ENCODE measurements at regions not wholly inside any gene's neighbourhood (a gene's known extent, or its start where the extent isn't known, plus 50 kb on each side); places are given as distances from the start of the nearest gene placed in this dataset.

DNA sequence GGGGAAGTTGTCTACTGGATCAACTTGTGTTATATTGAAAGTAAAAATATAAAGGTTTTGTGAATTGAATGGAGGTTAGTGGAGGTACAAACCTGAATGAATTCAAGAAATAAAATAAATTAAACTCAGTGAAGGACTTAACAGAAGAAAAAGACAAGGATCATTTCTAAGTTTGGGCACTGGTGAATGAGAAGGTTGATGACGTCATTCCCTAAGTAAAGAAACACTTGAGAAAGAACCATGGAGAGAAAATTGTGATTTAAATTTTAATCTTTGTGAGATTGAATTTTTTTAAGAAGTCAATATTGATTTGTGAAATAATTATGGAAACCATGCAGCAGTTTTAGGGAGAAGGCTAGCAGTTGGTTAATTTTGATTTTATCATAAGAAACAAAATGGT lies 900.3 kb upstream of the TYRP1 start:
- POLR2A ChIA-PET, result no interaction called here
- Mint-ChIP-seq H3K9me3 (no peaks in the 10 kb centered on the region), H3K27ac (no peak overlapping the region), H3K4me1 (no peaks in the 10 kb centered on the region), H3K4me3 (no peak overlapping the region), H3K27me3 (ENCODE audit: low read depth) (no peaks in the 10 kb centered on the region), H3K36me3 (no peaks in the 10 kb centered on the region)
- DNase-seq (ENCODE audit: low spot score) (no peak), ATAC-seq (no peak)
- TF ChIP-seq NR1H2 (CRISPR knock-in tag; IDR thresholded peaks at IDR 0.05), result no peak
- TF ChIP-seq, protein P1, sequence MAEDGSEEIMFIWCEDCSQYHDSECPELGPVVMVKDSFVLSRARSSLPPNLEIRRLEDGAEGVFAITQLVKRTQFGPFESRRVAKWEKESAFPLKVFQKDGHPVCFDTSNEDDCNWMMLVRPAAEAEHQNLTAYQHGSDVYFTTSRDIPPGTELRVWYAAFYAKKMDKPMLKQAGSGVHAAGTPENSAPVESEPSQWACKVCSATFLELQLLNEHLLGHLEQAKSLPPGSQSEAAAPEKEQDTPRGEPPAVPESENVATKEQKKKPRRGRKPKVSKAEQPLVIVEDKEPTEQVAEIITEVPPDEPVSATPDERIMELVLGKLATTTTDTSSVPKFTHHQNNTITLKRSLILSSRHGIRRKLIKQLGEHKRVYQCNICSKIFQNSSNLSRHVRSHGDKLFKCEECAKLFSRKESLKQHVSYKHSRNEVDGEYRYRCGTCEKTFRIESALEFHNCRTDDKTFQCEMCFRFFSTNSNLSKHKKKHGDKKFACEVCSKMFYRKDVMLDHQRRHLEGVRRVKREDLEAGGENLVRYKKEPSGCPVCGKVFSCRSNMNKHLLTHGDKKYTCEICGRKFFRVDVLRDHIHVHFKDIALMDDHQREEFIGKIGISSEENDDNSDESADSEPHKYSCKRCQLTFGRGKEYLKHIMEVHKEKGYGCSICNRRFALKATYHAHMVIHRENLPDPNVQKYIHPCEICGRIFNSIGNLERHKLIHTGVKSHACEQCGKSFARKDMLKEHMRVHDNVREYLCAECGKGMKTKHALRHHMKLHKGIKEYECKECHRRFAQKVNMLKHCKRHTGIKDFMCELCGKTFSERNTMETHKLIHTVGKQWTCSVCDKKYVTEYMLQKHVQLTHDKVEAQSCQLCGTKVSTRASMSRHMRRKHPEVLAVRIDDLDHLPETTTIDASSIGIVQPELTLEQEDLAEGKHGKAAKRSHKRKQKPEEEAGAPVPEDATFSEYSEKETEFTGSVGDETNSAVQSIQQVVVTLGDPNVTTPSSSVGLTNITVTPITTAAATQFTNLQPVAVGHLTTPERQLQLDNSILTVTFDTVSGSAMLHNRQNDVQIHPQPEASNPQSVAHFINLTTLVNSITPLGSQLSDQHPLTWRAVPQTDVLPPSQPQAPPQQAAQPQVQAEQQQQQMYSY (CRISPR knock-in tag; IDR thresholded peaks at IDR 0.05), result no peak
- TF ChIP-seq, protein P2, sequence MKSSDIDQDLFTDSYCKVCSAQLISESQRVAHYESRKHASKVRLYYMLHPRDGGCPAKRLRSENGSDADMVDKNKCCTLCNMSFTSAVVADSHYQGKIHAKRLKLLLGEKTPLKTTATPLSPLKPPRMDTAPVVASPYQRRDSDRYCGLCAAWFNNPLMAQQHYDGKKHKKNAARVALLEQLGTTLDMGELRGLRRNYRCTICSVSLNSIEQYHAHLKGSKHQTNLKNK (CRISPR knock-in tag; IDR thresholded peaks at IDR 0.05), result no peak
- CTCF ChIA-PET, result no interaction called here

DNA sequence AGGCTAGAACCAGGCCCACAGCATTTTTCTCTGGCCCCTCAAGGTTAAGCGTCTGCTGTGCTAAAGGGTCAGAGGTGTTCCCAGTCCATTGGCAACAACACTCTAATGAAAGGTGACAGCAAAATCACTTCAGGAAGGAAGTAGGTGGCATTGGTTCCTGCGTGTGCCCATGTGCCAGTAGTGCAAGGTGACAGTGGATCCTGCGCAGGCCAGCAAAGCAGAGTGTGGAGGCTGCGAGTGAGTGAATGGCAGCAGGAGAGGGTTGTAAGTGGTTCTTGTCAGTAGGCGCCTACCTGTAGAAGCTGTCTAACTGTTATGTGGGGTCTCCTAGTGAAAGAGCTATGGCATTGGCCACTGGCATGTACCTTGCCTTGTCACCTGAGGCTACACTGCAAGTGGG lies 898.2 kb upstream of the TYRP1 start:
- no peaks in the 10 kb centered on the region for H3K36me3 Mint-ChIP-seq
- no peak overlapping the region for H3K27ac Mint-ChIP-seq
- no peaks in the 10 kb centered on the region for H3K9me3 Mint-ChIP-seq
- no peak for TF ChIP-seq CREM (CRISPR knock-in tag; IDR thresholded peaks at IDR 0.05)
- no peak for TF ChIP-seq NR1H2 (CRISPR knock-in tag; IDR thresholded peaks at IDR 0.05)
- no peak for TF ChIP-seq NR3C1 (CRISPR knock-in tag; conservative IDR thresholded peaks at IDR 0.05; ENCODE audit: low read depth)
- no peak for TF ChIP-seq TEAD4 (CRISPR knock-in tag; IDR thresholded peaks at IDR 0.05)
- TF ChIP-seq, protein P3, sequence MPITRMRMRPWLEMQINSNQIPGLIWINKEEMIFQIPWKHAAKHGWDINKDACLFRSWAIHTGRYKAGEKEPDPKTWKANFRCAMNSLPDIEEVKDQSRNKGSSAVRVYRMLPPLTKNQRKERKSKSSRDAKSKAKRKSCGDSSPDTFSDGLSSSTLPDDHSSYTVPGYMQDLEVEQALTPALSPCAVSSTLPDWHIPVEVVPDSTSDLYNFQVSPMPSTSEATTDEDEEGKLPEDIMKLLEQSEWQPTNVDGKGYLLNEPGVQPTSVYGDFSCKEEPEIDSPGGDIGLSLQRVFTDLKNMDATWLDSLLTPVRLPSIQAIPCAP (CRISPR knock-in tag; IDR thresholded peaks at IDR 0.05), result no peak
- TF ChIP-seq HMGA2 (CRISPR knock-in tag; IDR thresholded peaks at IDR 0.05), result no peak
- TF ChIP-seq TCF7 (CRISPR knock-in tag; IDR thresholded peaks at IDR 0.05; ENCODE audit: low read depth), result no peak
- TF ChIP-seq FOXK1 (CRISPR knock-in tag; IDR thresholded peaks at IDR 0.05), result no peak
- DNase-seq (ENCODE audit: low spot score) (no peak), ATAC-seq (no peak)
- no peak overlapping the region for H3K4me3 Mint-ChIP-seq
- H3K4me1 Mint-ChIP-seq, result no peaks in the 10 kb centered on the region
- ChIA-PET CTCF (no interaction called here), POLR2A (no interaction called here)
- H3K27me3 Mint-ChIP-seq (ENCODE audit: low read depth), result no peaks in the 10 kb centered on the region

GRCh38 chr9:11805969-11806368 lies 887.2 kb upstream of the TYRP1 start:
- Mint-ChIP-seq H3K27me3 (ENCODE audit: low read depth) (no peaks in the 10 kb centered on the region), H3K4me3 (no peak overlapping the region), H3K4me1 (no peaks in the 10 kb centered on the region), H3K36me3 (peaks cover 4% of the 10 kb centered on the region), H3K9me3 (peaks cover 30% of the 10 kb centered on the region), H3K27ac (no peak overlapping the region)
- ChIA-PET CTCF (no interaction called here), POLR2A (no interaction called here)
- DNase-seq (ENCODE audit: low spot score) (no peak), ATAC-seq (no peak)
- no peak for TF ChIP-seq KAT7 (CRISPR knock-in tag; IDR thresholded peaks at IDR 0.05; ENCODE audit: borderline replicate concordance)
- TF ChIP-seq, protein P4, sequence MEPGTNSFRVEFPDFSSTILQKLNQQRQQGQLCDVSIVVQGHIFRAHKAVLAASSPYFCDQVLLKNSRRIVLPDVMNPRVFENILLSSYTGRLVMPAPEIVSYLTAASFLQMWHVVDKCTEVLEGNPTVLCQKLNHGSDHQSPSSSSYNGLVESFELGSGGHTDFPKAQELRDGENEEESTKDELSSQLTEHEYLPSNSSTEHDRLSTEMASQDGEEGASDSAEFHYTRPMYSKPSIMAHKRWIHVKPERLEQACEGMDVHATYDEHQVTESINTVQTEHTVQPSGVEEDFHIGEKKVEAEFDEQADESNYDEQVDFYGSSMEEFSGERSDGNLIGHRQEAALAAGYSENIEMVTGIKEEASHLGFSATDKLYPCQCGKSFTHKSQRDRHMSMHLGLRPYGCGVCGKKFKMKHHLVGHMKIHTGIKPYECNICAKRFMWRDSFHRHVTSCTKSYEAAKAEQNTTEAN (CRISPR knock-in tag; IDR thresholded peaks at IDR 0.05), result no peak
- TF ChIP-seq ARID4B (CRISPR knock-in tag; IDR thresholded peaks at IDR 0.05; ENCODE audit: borderline replicate concordance), result no peak
- TF ChIP-seq ZNF219 (CRISPR knock-in tag; IDR thresholded peaks at IDR 0.05; ENCODE audit: borderline replicate concordance), result no peak
- TF ChIP-seq ZBTB21 (CRISPR knock-in tag; IDR thresholded peaks at IDR 0.05; ENCODE audit: borderline replicate concordance), result no peak
- no peak for TF ChIP-seq IRF2 (CRISPR knock-in tag; IDR thresholded peaks at IDR 0.05; ENCODE audit: borderline replicate concordance, low read depth)
- TF ChIP-seq JUN (CRISPR knock-in tag; IDR thresholded peaks at IDR 0.05), result no peak
- no peak for TF ChIP-seq RELA (CRISPR knock-in tag; IDR thresholded peaks at IDR 0.05; ENCODE audit: borderline replicate concordance)
- no peak for TF ChIP-seq ETV6 (CRISPR knock-in tag; IDR thresholded peaks at IDR 0.05)
- TF ChIP-seq TEAD1 (CRISPR knock-in tag; IDR thresholded peaks at IDR 0.05), result no peak
- no peak for TF ChIP-seq ZNF512 (CRISPR knock-in tag; IDR thresholded peaks at IDR 0.05; ENCODE audit: borderline replicate concordance)
- no peak for TF ChIP-seq SMAD3 (CRISPR knock-in tag; IDR thresholded peaks at IDR 0.05; ENCODE audit: borderline replicate concordance)
